Renal cortical epithelial cell (primary cell): ENCODE measurements at regions not wholly inside any gene's neighbourhood (a gene's known extent, or its start where the extent isn't known, plus 50 kb on each side); places are given as distances from the start of the nearest gene placed in this dataset.

Experiments used
- DNase-seq: peaks from one replicate; pipeline ENCODE4 v3.0.0-alpha.2; 2011; ENCODE audit warnings: low read depth

- peak; percentile 35 for DNase-seq
Measured at GRCh38 chr5:54772231-54772630, 213.2 kb downstream of the ESM1 start.

- no peak for DNase-seq
Measured at GRCh38 chr5:54769746-54770145, 215.6 kb downstream of the ESM1 start.

GRCh38 chr5:54769072-54769471, 216.3 kb downstream of the ESM1 start:
- no peak for DNase-seq

GRCh38 chr5:54766748-54767147, 218.6 kb downstream of the ESM1 start:
- DNase-seq: no peak

GRCh38 chr5:54765165-54766028, 220.0 kb downstream of the ESM1 start:
- DNase-seq: no peak

GRCh38 chr5:54764102-54765090, 221.0 kb downstream of the ESM1 start:
- DNase-seq: no peak

GRCh38 chr5:54761213-54761701, 224.1 kb downstream of the ESM1 start:
- DNase-seq: peak; percentile 83

- peak; percentile 69 for DNase-seq
Measured at GRCh38 chr5:54760182-54760935, 225.0 kb downstream of the ESM1 start.

- DNase-seq: no peak
Measured at GRCh38 chr5:54758038-54758437, 227.4 kb downstream of the ESM1 start.

- no peak for DNase-seq
Measured at GRCh38 chr5:54757541-54757940, 227.9 kb downstream of the ESM1 start.

- DNase-seq: no peak
Measured at GRCh38 chr5:54756796-54757402, 228.5 kb downstream of the ESM1 start.

GRCh38 chr5:54756301-54756700, 229.1 kb downstream of the ESM1 start:
- no peak for DNase-seq

- DNase-seq: no peak
Measured at GRCh38 chr5:54754878-54755277, 230.5 kb downstream of the ESM1 start.

- DNase-seq: no peak
Measured at GRCh38 chr5:54754420-54754819, 231.0 kb downstream of the ESM1 start.

- no peak for DNase-seq
Measured at GRCh38 chr5:54753753-54754152, 231.6 kb downstream of the ESM1 start.

- peak; percentile 35 for DNase-seq
Measured at GRCh38 chr5:54753034-54753433, 232.4 kb downstream of the ESM1 start.

GRCh38 chr5:54748527-54748926, 231.0 kb downstream of the SNX18 start:
- DNase-seq: no peak

- DNase-seq: no peak
Measured at GRCh38 chr5:54746777-54747398, 229.3 kb downstream of the SNX18 start.

GRCh38 chr5:54746346-54746745, 228.8 kb downstream of the SNX18 start:
- DNase-seq: peak; percentile 55

GRCh38 chr5:54745599-54745998, 228.0 kb downstream of the SNX18 start:
- no peak for DNase-seq
